ENCODE measurements at regions not wholly inside any gene's neighbourhood (a gene's known extent, or its start where the extent isn't known, plus 50 kb on each side); places are given as distances from the start of the nearest gene placed in this dataset.

DNA sequence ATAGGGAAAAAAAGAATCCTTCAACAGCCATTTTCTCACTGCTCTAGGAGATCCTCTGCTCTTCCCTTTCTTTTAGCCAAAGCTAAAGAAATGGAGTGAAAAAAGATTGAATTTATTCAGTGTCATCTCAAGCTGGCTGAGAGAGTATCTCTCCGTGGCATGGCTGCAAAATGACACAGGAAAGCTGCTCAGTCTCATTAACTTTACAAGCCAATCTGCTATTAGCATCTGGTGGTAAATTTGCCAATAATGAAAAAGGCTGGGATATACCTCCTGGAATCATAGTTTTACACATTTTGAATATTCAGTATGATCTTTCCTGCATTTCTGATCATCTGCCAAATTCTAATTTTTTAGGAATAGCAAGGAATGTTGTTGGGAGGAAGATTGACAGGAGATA, 176.8 kb upstream of the CHRM3 start:
- DNase-seq: no peak

DNA sequence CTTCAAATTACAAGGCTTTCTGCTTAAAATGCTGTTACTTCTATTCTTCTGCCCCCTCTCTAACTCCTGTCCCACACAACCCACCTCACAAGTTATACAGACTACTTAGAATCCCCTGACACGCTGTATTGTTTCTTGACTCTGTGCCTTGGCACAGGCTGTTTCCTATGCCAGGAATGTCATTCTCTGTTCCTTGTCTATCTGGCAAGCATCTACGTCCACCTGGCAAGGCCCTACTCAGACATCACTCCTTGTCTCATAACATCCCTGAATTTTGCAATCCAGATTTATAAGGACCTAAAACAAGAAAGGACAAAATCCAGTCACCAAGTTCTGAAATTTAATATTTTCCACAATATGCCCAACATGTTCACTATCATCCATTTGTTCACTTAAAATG, 182.0 kb upstream of the CHRM3 start:
- DNase-seq: no peak

- no peak for DNase-seq
Observed at GRCh38 chr1:239197871-239198270, 188.5 kb upstream of the CHRM3 start.

DNA sequence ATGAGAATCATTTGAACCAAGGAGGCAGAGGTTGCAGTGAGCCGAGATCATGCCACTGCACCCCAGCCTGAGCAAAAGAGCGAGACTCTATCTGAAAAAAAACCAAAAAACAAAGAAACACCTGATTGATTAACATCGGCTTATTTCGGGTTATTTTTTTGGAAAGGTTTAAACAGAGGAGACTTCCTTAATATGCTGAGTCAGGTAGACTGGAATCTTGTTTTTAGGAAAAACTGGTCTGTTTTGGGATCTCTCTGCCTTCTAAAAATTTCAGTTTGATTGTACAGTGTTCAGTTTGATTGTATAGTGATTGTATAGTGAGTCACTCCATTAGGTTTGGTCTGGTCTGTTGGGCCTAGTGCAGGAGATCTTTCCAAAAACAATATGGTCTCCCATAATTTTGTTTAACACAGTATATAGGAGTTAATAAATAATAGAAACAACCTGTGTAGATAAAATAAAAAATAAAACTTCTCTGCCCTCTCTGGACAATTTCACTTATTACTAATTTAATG, 196.3 kb upstream of the CHRM3 start:
- no peak for DNase-seq

- DNase-seq: no peak
Observed at GRCh38 chr1:239186487-239186886, 199.9 kb upstream of the CHRM3 start.

GRCh38 chr1:239185245-239185619, 201.1 kb upstream of the CHRM3 start:
- DNase-seq: no peak

- DNase-seq: no peak
Observed at GRCh38 chr1:239184561-239185244, 201.7 kb upstream of the CHRM3 start.

GRCh38 chr1:239178961-239179360, 207.4 kb upstream of the CHRM3 start:
- no peak for DNase-seq

DNA sequence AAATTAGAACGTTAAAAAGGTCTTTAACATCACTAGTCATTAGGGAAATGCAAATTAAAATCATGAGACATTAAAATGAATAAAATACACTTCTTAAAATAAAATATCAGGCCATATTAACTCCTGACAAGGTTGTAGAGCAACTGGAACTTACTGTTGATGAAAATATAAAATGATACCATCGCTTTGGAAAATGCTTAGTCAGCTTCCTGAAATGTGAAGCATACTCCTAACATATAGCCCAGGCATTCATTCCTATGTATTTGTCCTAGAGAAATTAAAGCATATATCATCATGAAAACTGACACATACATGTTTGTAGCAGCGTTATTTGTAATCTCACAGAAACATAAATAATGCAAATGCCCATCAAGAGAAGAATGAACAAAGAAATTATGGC, 211.5 kb upstream of the CHRM3 start:
- no peak for DNase-seq

DNA sequence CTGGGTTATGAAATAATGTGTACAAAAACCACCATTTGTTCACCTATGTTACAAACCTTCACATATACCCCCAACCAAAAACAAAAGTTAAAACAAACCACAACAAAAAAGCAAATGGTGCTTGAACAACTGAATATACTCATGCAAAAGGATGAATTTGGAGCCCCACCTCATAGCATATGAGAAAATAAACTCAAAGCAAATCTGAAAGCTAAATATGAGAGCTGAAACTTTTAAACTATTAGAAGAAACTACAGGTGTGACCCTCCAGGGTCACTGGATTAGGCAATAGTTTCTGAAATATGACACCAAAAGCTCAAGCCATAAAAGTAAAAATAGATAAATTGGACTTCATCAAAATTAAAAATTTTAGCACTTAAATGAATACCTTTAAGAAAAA, 215.5 kb upstream of the CHRM3 start:
- DNase-seq: no peak

DNA sequence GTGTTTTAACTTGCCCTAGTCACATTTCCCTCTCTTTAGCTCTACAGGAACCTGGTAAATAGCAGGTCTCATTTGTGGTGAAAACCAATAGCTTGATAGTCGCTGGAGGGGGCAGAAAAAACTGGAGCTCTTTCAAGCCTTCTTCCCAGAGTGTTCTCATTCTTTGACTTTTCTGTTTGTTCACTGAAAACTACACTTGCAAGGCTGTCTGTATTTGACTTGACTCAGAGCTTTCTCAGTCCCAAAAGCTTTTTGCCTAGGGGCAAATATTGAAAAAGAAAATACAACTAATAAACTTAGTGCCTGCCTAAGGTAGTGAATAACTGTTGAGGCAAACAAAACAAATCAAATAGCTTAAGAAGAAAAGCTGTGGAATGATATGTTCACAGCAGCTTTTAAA, 217.1 kb upstream of the CHRM3 start:
- no peak for DNase-seq

DNA sequence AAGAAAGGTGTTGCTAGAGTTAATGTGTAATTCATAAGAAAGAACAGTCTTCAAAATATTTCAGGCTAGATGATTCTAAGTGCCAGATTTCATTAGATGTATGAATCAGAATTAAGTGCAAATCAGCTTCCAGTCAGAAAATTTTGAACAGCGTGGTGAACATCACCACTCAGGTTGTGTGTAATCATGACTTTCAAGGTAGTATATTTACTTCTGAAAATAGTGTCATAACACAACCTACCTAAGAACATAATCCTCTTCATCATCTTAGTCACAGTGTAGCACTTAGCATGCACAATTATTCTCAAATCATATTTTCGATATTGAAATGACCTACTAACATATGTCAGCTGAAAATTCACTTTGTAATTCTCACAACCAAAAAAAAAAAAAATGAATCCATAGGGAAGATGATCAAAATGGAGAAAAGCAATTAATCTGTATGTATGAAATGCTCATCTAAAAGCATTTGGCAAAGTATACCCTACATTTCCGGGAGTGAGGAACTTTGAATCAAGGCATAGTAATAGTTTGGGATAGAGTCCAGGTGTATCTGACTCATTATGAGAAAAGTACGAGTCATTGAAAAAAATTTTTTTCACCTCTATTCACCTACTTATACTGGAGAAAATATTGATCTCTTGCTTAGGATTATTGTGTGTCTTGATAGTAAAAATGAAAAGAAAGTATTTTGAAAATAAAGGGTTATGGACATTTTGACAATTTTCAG, 221.8 kb upstream of the CHRM3 start:
- DNase-seq: no peak

DNA sequence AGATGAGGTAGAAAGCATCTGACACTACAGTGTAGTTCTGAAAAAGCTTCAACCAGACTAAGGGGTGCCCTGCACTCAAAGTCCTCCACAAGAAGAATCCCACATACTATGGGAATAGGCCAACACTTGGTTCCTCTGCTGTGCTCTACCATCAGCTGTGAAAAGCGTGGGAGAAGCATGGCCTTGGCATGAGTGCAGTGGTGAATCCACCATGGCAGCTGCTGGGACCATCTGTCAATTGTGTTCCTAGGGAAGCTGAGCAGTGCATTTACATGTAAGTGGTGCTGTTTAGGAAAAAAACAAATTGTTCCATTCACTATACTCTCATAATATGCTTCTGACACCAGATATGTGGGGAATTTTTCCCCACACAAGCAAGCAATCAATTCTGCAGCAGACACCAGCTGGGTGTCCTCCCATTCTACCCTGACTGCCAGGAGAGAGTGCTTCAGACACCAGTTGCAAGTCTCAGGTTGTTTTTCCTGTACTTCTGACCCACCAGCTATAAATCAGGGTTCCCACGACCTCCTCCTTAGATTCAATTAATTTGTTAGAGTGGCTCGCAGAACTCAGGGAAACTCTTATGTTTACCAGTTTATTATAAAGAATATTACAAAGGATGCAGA, 230.8 kb upstream of the CHRM3 start:
- no peak for DNase-seq

DNA sequence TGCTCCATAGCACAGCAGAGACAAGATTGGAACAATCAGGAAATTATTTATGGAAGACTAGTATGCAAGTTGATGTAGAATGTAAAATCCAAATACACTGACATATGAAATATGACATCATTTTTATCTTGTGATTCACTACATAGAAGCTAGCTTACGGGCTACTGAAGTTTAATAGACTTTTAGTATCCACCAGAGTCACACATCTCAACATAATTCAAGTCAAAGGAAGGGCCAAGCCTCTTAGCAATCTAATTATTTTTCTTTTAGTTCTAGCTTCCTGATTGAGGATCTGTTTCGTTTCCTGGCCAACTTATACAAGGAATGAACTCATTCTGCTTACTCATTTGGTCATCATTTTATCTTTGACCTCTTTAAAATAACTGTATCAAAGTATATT, 234.4 kb upstream of the CHRM3 start:
- DNase-seq: no peak

- no peak for DNase-seq
Observed at GRCh38 chr1:239140968-239141367, 245.4 kb upstream of the CHRM3 start.

GRCh38 chr1:239139801-239140200, 246.6 kb upstream of the CHRM3 start:
- DNase-seq: no peak

DNA sequence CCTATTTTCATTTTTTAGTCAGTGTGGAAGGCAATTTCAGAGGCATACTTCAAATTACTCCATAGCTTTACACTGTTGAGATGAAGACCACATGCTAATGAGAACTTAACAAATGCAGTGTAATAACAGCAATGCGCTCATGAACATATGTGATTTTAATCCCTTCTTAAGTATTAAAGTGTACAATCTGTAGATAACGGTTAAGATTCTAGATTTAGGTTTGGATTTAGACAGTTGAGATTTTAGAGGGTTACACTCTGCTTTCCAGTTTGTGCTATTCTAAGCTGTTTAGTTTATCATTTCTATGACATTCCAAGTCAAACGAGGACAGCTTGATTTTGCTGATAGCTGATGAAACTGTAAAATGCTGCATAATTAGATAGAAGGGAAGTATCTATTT, 257.8 kb upstream of the CHRM3 start:
- DNase-seq: no peak

DNA sequence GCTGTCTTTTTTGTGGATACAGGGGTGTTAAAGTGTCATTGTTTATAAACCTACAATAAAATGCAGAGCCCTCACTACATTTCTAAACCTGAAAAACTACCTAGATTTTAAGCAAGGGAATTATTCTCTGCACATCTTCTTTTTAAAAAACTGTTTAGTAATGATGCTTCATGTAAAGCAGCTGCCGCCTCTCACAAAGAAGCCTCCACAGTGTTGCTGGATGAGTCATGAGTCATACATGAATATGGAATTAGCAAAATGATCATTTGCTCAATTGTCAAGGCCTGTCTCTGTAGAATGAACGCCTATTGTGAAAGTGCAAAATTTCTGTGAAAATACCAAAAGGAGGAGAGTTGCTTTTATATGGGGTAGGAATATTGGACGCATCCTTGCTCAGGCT, 259.5 kb upstream of the CHRM3 start:
- no peak for DNase-seq

DNA sequence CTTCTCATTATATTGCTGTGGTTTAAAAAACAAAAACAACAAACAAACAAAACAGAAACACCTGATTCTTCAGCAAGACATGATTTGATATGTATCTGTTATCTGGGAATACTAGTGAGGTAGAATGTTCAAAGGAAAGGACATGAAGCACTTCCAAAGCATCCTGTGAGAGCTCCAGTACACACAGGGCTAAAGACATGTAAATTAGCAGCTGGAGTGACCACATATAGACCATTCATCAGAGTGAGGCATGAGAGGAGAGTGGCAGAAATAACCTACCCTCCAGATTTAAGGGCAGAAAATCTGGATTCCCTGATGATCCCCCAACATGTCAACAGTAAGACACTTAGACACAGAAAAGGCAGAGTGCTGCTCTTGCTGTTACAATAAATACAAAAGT, 260.5 kb upstream of the CHRM3 start:
- DNase-seq: no peak

- DNase-seq: no peak
Observed at GRCh38 chr1:239125027-239125426, 261.3 kb upstream of the CHRM3 start.

DNA sequence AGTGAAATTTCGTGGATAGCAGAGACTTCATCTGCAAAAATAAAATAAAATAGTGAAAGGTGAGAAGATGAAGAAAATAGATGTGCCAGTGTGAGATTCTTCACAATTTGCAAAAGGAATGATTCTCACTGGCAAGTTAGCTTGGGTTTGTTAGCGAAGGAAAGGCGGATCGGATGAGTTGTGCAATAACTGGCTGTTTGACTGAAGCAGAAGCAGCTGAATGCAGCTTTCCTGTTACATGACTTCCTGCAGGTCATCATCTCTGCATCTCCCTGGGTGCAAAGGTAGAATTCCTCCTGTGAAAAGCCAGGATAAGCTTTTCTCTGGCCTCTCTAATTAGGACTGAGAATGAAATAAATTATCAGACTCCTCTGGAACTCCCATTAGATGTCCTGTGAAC, 263.1 kb upstream of the CHRM3 start:
- no peak for DNase-seq

GRCh38 chr1:239112101-239112935, 274.1 kb upstream of the CHRM3 start:
- no peak for DNase-seq

DNA sequence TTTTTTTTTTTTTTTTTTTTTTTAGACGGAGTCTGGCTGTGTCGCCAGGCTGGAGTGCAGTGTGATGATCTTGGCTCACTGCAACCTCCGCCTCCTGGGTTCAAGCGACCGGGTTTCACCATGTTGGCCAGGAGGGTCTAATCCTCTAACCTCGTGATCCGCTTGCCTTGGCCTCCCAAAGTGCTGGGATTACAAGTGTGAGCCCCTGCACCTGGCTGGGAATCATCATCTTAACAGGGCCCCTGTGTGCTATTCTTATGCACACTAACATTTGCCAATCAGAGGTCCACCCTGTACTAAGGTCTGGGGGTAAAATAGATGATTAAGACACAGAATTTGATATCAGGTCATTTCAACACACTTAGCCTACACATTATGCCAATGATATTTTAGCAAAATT, 278.7 kb upstream of the CHRM3 start:
- no peak for DNase-seq

Measured in stimulated activated CD4-positive, alpha-beta T cell treated with anti-CD3 and anti-CD28 coated beads, Interleukin-12 subunit alpha, Interleukin-12 subunit beta, amount 100 ng/mL, for 4 hours (primary cell).